Liver (tissue), 7 donors: ENCODE measurements at regions not wholly inside any gene's neighbourhood (a gene's known extent, or its start where the extent isn't known, plus 50 kb on each side); places are given as distances from the start of the nearest gene placed in this dataset.

ENCODE experiments used
- DNase-seq: peaks from one replicate; pipeline ENCODE4 v3.0.0-alpha.2; 2017; ENCODE audit warnings: low spot score
- H3K27ac ChIP-seq, 2 donors: one replicate each; pipeline ENCODE4 v1.7.0; 2013; ENCODE audit warnings: inconsistent platforms in 2 of 2, low read length in 2 of 2, control low read depth in 1 of 2, low read depth in 1 of 2, mild to moderate bottlenecking in 1 of 2
- H3K27me3 ChIP-seq, 4 donors: one replicate each; pipeline versions ENCODE4 v1.6.1 to v1.7.0; 2013; ENCODE audit warnings: low read length in 3 of 4, inconsistent platforms in 1 of 4, mild to moderate bottlenecking in 1 of 4, moderate library complexity in 1 of 4; ENCODE audit not compliant: control insufficient read depth in 4 of 4, insufficient read depth in 4 of 4
- H3K36me3 ChIP-seq, 4 donors: one replicate each; pipeline versions ENCODE4 v1.6.1 to v1.7.0; 2013; ENCODE audit warnings: low read length in 3 of 4, mild to moderate bottlenecking in 3 of 4, low read depth in 1 of 4, moderate library complexity in 1 of 4; ENCODE audit not compliant: control insufficient read depth in 4 of 4, insufficient read depth in 3 of 4
- H3K4me1 ChIP-seq, 4 donors: one replicate each; pipeline versions ENCODE4 v1.6.1 to v1.7.0; 2013; ENCODE audit warnings: low read length in 3 of 4, mild to moderate bottlenecking in 3 of 4, moderate library complexity in 1 of 4; ENCODE audit not compliant: control insufficient read depth in 4 of 4, insufficient read depth in 4 of 4
- H3K4me3 ChIP-seq, 3 donors: one replicate each; pipeline versions ENCODE4 v1.6.1 to v1.7.0; 2013; ENCODE audit warnings: low read length in 3 of 3, control low read depth in 1 of 3, low read depth in 1 of 3, mild to moderate bottlenecking in 1 of 3
- H3K9ac ChIP-seq, 2 donors: one replicate each; pipeline ENCODE4 v1.7.0; 2013; ENCODE audit warnings: low read length in 2 of 2, mild to moderate bottlenecking in 2 of 2, moderate library complexity in 2 of 2, control low read depth in 1 of 2, low read depth in 1 of 2
- H3K9me3 ChIP-seq, 4 donors: one replicate each; pipeline versions ENCODE4 v1.6.1 to v1.7.0; 2013; ENCODE audit warnings: low read length in 3 of 4; ENCODE audit not compliant: control insufficient read depth in 4 of 4
- ATF3 ChIP-seq: IDR thresholded peaks from 2 replicates; pipeline ENCODE4 v1.6.1; 2016; ENCODE audit warnings: antibody characterized with exemption
- EGR1 ChIP-seq, 2 donors: IDR thresholded peaks; 2 replicates each; pipeline ENCODE4 v1.6.1; 2016 to 2018; ENCODE audit warnings: antibody characterized with exemption in 2 of 2, low read depth in 2 of 2
- FOXA1 ChIP-seq: IDR thresholded peaks from 2 replicates; pipeline ENCODE4 v1.6.1; 2016; ENCODE audit warnings: antibody characterized with exemption
- FOXA2 ChIP-seq: IDR thresholded peaks from 2 replicates; pipeline ENCODE4 v1.6.1; 2016; ENCODE audit warnings: antibody characterized with exemption
- GABPA ChIP-seq, 2 donors: IDR thresholded peaks in 1 of 2; conservative IDR thresholded peaks in 1 of 2; 2 replicates each; pipeline ENCODE4 v1.6.1; 2016; ENCODE audit warnings: antibody characterized with exemption in 2 of 2, mild to moderate bottlenecking in 1 of 2, moderate library complexity in 1 of 2
- HNF4A ChIP-seq, 2 donors: conservative IDR thresholded peaks; 2 replicates each; pipeline ENCODE4 v1.6.1; 2016; ENCODE audit warnings: antibody characterized with exemption in 2 of 2, mild to moderate bottlenecking in 2 of 2
- HNF4G ChIP-seq: IDR thresholded peaks from 2 replicates; pipeline ENCODE4 v1.6.1; 2016; ENCODE audit warnings: antibody characterized with exemption
- MAX ChIP-seq: IDR thresholded peaks from 2 replicates; pipeline ENCODE4 v1.6.1; 2016; ENCODE audit warnings: antibody characterized with exemption
- NR2F2 ChIP-seq: IDR thresholded peaks from 2 replicates; pipeline ENCODE4 v1.6.1; 2016; ENCODE audit warnings: antibody characterized with exemption
- RAD21 ChIP-seq, 2 donors: IDR thresholded peaks; 2 replicates each; pipeline ENCODE4 v1.6.1; 2016; ENCODE audit warnings: antibody characterized with exemption in 2 of 2, mild to moderate bottlenecking in 2 of 2
- REST ChIP-seq: IDR thresholded peaks from 2 replicates; pipeline ENCODE4 v1.6.1; 2016; ENCODE audit warnings: antibody characterized with exemption, mild to moderate bottlenecking
- RXRA ChIP-seq, 2 donors: IDR thresholded peaks; 2 replicates each; pipeline ENCODE4 v1.6.1; 2017 to 2018; ENCODE audit warnings: antibody characterized with exemption in 2 of 2, mild to moderate bottlenecking in 1 of 2
- SP1 ChIP-seq: IDR thresholded peaks from 2 replicates; pipeline ENCODE4 v1.6.1; 2018; ENCODE audit warnings: antibody characterized with exemption, mild to moderate bottlenecking
- TAF1 ChIP-seq: conservative IDR thresholded peaks from 2 replicates; pipeline ENCODE4 v1.6.1; 2016; ENCODE audit warnings: antibody characterized with exemption, mild to moderate bottlenecking
- YY1 ChIP-seq: IDR thresholded peaks from 2 replicates; pipeline ENCODE4 v1.6.1; 2016; ENCODE audit warnings: antibody characterized with exemption, mild to moderate bottlenecking
- ZBTB33 ChIP-seq: IDR thresholded peaks from 2 replicates; pipeline ENCODE4 v1.6.1; 2016; ENCODE audit warnings: antibody characterized with exemption
- WGBS: extraction: QIAGEN DNeasy Blood & Tissue Kit; methylation state at CpG from one replicate; pipeline ENCODE4 v1.1.7; 2013; 5-methylcytosine and 5-hydroxymethylcytosine counted together
- donor health status: healthy.
- donor health status: healthy.
- donor health status: healthy.
- donor health status: healthy.

- no peak for DNase-seq
- H3K4me1 ChIP-seq, result no peaks in the 10 kb centered on the region
- H3K9ac ChIP-seq, result no peak overlapping the region
- no peaks in the 10 kb centered on the region for H3K27me3 ChIP-seq
- no peak overlapping the region for H3K27ac ChIP-seq
- no peak overlapping the region for H3K4me3 ChIP-seq
- no peaks in the 10 kb centered on the region for H3K9me3 ChIP-seq
- H3K36me3 ChIP-seq, result no peaks in the 10 kb centered on the region
- no peak for TF ChIP-seq NR2F2
- no peak for TF ChIP-seq FOXA2
- TF ChIP-seq YY1, result no peak
- TF ChIP-seq SP1, result no peak
- TF ChIP-seq MAX, result no peak
- TF ChIP-seq FOXA1, result no peak
- TF ChIP-seq ZBTB33, result no peak
- no peak for TF ChIP-seq HNF4G
- no peak for TF ChIP-seq RXRA (IDR thresholded peaks at IDR 0.05)
Measured at GRCh38 chr4:116088771-116089170, 975.4 kb upstream of the NDST4 start.

- no peak overlapping the region for H3K9ac ChIP-seq
- H3K4me1 ChIP-seq, result no peaks in the 10 kb centered on the region
- WGBS, result 73% methylated on average over 5 of the region's 5 CpGs
- H3K36me3 ChIP-seq, result no peaks in the 10 kb centered on the region
- no peak for DNase-seq
- peaks cover 0 to 3% (median 0%) of the 10 kb centered on the region in 4 donors for H3K9me3 ChIP-seq
- H3K27ac ChIP-seq, result no peak overlapping the region
- no peaks in the 10 kb centered on the region for H3K27me3 ChIP-seq
- TF ChIP-seq ATF3, result no peak
- no peak overlapping the region for H3K4me3 ChIP-seq
Measured at GRCh38 chr4:116082808-116083366, 969.5 kb upstream of the NDST4 start.

GRCh38 chr4:116073051-116073450 lies 959.6 kb upstream of the NDST4 start:
- TF ChIP-seq YY1 (no peak), NR2F2 (no peak), ATF3 (no peak), RXRA (IDR thresholded peaks at IDR 0.05) (no peak), HNF4A (conservative IDR thresholded peaks at IDR 0.05) (no peak), HNF4G (no peak), FOXA1 (no peak), SP1 (no peak), GABPA (IDR thresholded peaks at IDR 0.05 in 1 of 2, conservative IDR thresholded peaks at IDR 0.05 in 1 of 2) (no peak), EGR1 (IDR thresholded peaks at IDR 0.05; ENCODE audit: low read depth in 2 of 2) (no peak), FOXA2 (no peak), RAD21 (IDR thresholded peaks at IDR 0.05) (no peak), TAF1 (no peak), REST (no peak), ZBTB33 (no peak), MAX (no peak)
- WGBS, result 90% methylated on average over 1 of the region's 1 CpG
- no peaks in the 10 kb centered on the region for H3K4me1 ChIP-seq

More at GRCh38 chr4:116073051-116073450, 959.6 kb upstream of the NDST4 start:
- Histone ChIP-seq H3K27ac (no peak overlapping the region), H3K9ac (no peak overlapping the region), H3K36me3 (no peaks in the 10 kb centered on the region), H3K27me3 (no peaks in the 10 kb centered on the region), H3K4me3 (no peak overlapping the region), H3K9me3 (peaks cover 0 to 2% (median 0%) of the 10 kb centered on the region in 4 donors)
- DNase-seq, result no peak
